Thoracic aorta (tissue), 2 donors: ENCODE measurements at regions not wholly inside any gene's neighbourhood (a gene's known extent, or its start where the extent isn't known, plus 50 kb on each side); places are given as distances from the start of the nearest gene placed in this dataset.
"Not testable (repeated sequence)": the region's sequence is repeated elsewhere in the genome, so short reads cannot be mapped to it uniquely, and the experiment has no call there.

ENCODE experiments used
- ATAC-seq: fragments of 150-250 bp; one replicate; pipeline ENCODE4 v1.8.0; 2017; ENCODE audit warnings: low read depth; ENCODE audit not compliant: insufficient number of reproducible peaks, low FRiP score
- DNase-seq: peaks from one replicate; pipeline ENCODE4 v3.0.0-alpha.2; 2020; ENCODE audit warnings: low spot score
- H3K27ac ChIP-seq, 2 donors: fragments of 200-600 bp; sonication (generic); 1 replicate in 1 of 2; 2 replicates in 1 of 2; pipeline ENCODE4 v1.5.1; 2016; ENCODE audit warnings: mild to moderate bottlenecking in 2 of 2, moderate library complexity in 2 of 2
- H3K27me3 ChIP-seq: fragments of 200-600 bp; sonication (generic); replicated peaks from 2 replicates; pipeline ENCODE4 v1.6.0; 2016; ENCODE audit warnings: mild to moderate bottlenecking; ENCODE audit not compliant: insufficient read depth
- H3K36me3 ChIP-seq: fragments of 200-600 bp; sonication (generic); one replicate; pipeline ENCODE4 v1.5.1; 2016
- H3K4me1 ChIP-seq, 2 donors: fragments of 200-600 bp; sonication (generic); 1 replicate in 1 of 2; 2 replicates in 1 of 2; pipeline versions ENCODE4 v1.5.1 to v1.6.0; 2016; ENCODE audit warnings: low read depth in 2 of 2, mild to moderate bottlenecking in 1 of 2; ENCODE audit not compliant: control insufficient read depth in 1 of 2
- H3K4me3 ChIP-seq: fragments of 200-600 bp; sonication (generic); 2 replicates; pipeline ENCODE4 v1.5.1; 2016; ENCODE audit warnings: mild to moderate bottlenecking
- H3K9me3 ChIP-seq: fragments of 200-600 bp; sonication (generic); 2 replicates; pipeline ENCODE4 v1.5.1; 2016
- TF ChIP-seq, protein P1 (sequence below): fragments of 200-600 bp; sonication (generic); IDR thresholded peaks from one replicate; pipeline ENCODE4 v1.5.1; 2019; ENCODE audit warnings: antibody characterized with exemption

- Histone ChIP-seq H3K9me3 (no peaks in the 10 kb centered on the region), H3K27me3 (no peaks in the 10 kb centered on the region), H3K36me3 (no peaks in the 10 kb centered on the region), H3K4me3 (no peak overlapping the region), H3K4me1 (no peaks in the 10 kb centered on the region), H3K27ac (no peak overlapping the region)
- no peak for ATAC-seq
- TF ChIP-seq, protein P1, sequence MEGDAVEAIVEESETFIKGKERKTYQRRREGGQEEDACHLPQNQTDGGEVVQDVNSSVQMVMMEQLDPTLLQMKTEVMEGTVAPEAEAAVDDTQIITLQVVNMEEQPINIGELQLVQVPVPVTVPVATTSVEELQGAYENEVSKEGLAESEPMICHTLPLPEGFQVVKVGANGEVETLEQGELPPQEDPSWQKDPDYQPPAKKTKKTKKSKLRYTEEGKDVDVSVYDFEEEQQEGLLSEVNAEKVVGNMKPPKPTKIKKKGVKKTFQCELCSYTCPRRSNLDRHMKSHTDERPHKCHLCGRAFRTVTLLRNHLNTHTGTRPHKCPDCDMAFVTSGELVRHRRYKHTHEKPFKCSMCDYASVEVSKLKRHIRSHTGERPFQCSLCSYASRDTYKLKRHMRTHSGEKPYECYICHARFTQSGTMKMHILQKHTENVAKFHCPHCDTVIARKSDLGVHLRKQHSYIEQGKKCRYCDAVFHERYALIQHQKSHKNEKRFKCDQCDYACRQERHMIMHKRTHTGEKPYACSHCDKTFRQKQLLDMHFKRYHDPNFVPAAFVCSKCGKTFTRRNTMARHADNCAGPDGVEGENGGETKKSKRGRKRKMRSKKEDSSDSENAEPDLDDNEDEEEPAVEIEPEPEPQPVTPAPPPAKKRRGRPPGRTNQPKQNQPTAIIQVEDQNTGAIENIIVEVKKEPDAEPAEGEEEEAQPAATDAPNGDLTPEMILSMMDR = no peak
- DNase-seq = no peak
Observed at GRCh38 chr2:83823229-83823628, 635.9 kb downstream of the SUCLG1 start.

DNA sequence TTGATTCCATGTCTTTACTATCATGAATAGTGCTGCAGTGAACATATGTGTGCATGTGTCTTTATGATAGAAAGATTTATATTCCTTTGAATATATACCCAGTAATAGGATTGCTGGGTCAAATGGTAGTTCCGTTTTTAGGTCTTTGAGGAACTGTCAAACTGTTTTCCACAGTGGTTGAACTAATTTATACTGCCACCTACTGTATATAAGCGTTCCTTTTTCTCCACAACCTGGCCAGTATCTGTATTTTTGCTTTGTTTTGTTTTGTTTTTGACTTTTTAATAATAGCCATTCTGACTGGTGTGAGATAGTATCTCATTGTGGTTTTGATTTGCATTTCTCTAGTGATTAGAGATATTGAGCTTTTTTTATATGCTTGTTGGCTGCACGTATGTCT lies 641.6 kb downstream of the SUCLG1 start:
- TF ChIP-seq, protein P1 = no peak
- no peak for DNase-seq
- Histone ChIP-seq H3K4me1 (no peaks in the 10 kb centered on the region), H3K9me3 (no peaks in the 10 kb centered on the region), H3K27me3 (no peaks in the 10 kb centered on the region), H3K36me3 (no peaks in the 10 kb centered on the region), H3K4me3 (no peak overlapping the region), H3K27ac (no peak overlapping the region)
- no peak for ATAC-seq

GRCh38 chr2:83808878-83809277 lies 650.2 kb downstream of the SUCLG1 start:
- H3K9me3 ChIP-seq = no peaks in the 10 kb centered on the region
- TF ChIP-seq, protein P1 = no peak
- no peak for DNase-seq
- no peak for ATAC-seq
- no peak overlapping the region for H3K4me3 ChIP-seq
- H3K27me3 ChIP-seq = no peaks in the 10 kb centered on the region
- H3K4me1 ChIP-seq = no peaks in the 10 kb centered on the region
- no peaks in the 10 kb centered on the region for H3K36me3 ChIP-seq
- H3K27ac ChIP-seq = no peak overlapping the region

- H3K9me3 ChIP-seq = no peaks in the 10 kb centered on the region
- no peak overlapping the region for H3K27ac ChIP-seq
- H3K36me3 ChIP-seq = no peaks in the 10 kb centered on the region
- H3K4me1 ChIP-seq = no peaks in the 10 kb centered on the region
- no peaks in the 10 kb centered on the region for H3K27me3 ChIP-seq
- ATAC-seq (no peak), DNase-seq (no peak)
- H3K4me3 ChIP-seq = no peak overlapping the region
- TF ChIP-seq, protein P1 = no peak
Observed at GRCh38 chr2:83802604-83803003, 656.5 kb downstream of the SUCLG1 start.

DNA sequence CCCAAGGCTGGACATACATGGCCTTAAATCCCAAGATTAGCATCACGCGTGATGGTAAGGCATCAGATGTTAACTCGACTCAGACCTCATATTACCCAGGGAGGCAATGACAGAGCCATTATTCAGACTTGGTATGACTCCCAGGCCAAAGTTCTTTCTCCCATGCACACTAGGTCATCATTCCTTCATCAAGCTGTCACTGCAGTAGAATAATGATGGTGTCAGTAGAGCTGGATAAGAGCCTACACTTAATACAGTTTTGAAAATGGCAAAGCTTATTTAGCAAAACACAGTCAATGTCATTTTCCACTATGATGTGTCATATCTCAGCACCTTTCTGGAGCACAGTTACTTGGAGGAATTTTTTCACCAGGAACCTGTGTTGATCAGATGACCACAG lies 663.3 kb downstream of the SUCLG1 start:
- ATAC-seq (no peak), DNase-seq (no peak)
- TF ChIP-seq, protein P1 = no peak
- Histone ChIP-seq H3K27ac (no peak overlapping the region), H3K36me3 (no peaks in the 10 kb centered on the region), H3K4me3 (no peak overlapping the region), H3K4me1 (no peaks in the 10 kb centered on the region), H3K27me3 (no peaks in the 10 kb centered on the region), H3K9me3 (no peaks in the 10 kb centered on the region)

GRCh38 chr2:83790467-83790866 lies 668.6 kb downstream of the SUCLG1 start:
- not testable (repeated sequence) for H3K4me1 ChIP-seq, H3K4me3 ChIP-seq, H3K27ac ChIP-seq, H3K9me3 ChIP-seq, H3K27me3 ChIP-seq, H3K36me3 ChIP-seq, DNase-seq, ATAC-seq

DNA sequence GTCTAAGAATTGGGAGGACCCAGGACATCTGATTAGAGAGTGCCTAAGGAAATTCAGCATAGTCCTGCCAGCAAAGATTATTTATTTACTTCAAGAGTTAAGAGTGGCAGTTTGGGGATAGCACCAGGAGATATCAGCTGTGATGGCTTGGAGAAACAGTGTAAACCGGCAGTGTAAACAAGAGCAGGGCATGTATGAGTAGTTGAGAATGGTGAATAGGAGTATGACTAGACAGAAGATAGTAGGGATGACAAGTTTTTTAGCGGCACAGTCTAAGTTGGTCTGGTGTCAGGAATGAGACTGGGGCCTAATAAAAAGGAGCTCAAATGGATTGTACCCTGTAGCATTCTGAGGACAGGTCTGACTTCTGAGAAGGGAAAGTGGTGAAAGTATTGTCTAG lies 669.4 kb downstream of the SUCLG1 start:
- H3K9me3 ChIP-seq, H3K4me3 ChIP-seq, H3K27ac ChIP-seq, H3K27me3 ChIP-seq, H3K4me1 ChIP-seq, H3K36me3 ChIP-seq, DNase-seq, ATAC-seq: not testable (repeated sequence)

GRCh38 chr2:83788938-83789566 lies 670.0 kb downstream of the SUCLG1 start:
- H3K27ac ChIP-seq, H3K9me3 ChIP-seq, H3K4me3 ChIP-seq, DNase-seq, H3K4me1 ChIP-seq, ATAC-seq, H3K27me3 ChIP-seq, H3K36me3 ChIP-seq: not testable (repeated sequence)
